ENCODE measurements at regions not wholly inside any gene's neighbourhood (a gene's known extent, or its start where the extent isn't known, plus 50 kb on each side); places are given as distances from the start of the nearest gene placed in this dataset.

DNA sequence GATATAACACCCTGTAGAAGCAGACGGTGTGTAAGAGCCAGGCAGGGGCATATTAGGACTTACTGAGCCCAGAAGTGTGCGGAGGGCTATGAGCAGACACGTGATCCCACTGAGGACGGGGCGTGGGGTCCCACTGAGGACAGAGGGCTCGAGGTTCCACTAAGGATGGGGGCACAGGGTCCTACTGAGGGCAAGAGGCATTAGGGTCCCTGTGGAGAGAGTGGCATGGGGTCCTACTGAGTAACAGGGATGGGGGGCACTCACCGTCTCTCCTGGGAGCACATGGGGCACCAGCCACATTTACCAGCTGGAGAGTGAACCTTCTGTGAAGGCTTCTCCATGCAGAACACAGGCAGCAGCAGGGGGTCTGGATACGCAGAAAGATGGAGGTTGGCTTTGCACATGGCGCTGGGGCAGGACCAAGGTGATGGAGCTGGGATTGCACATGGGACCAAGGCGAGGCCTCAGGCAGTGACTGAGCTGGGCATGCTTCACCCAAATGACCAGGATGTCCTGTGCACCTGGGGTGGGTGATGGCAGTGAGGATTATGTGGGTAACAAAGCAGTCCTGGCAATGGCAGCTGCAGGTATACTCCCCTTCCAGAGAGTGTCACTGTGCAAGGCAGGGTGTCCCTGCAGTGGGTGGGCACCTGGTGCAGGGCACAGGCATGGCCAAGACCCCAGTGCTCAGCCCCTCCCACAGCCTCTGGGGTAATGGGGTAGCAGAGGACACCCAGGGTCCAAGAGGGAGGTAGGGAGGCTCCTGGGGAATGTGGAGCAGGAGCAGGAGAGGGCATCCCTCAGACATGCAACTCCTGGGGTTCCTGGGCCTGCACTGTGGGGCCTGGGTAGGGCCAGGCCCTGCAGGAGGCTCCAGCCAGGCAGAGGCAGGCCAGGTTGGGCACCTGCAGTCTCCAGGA lies 278.1 kb downstream of the TCERG1L start:
- TF ChIP-seq, protein P1, sequence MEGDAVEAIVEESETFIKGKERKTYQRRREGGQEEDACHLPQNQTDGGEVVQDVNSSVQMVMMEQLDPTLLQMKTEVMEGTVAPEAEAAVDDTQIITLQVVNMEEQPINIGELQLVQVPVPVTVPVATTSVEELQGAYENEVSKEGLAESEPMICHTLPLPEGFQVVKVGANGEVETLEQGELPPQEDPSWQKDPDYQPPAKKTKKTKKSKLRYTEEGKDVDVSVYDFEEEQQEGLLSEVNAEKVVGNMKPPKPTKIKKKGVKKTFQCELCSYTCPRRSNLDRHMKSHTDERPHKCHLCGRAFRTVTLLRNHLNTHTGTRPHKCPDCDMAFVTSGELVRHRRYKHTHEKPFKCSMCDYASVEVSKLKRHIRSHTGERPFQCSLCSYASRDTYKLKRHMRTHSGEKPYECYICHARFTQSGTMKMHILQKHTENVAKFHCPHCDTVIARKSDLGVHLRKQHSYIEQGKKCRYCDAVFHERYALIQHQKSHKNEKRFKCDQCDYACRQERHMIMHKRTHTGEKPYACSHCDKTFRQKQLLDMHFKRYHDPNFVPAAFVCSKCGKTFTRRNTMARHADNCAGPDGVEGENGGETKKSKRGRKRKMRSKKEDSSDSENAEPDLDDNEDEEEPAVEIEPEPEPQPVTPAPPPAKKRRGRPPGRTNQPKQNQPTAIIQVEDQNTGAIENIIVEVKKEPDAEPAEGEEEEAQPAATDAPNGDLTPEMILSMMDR (IDR thresholded peaks at IDR 0.05; ENCODE audit: low read length) = no peak
- no peak for TF ChIP-seq EZH2 (IDR thresholded peaks at IDR 0.05; ENCODE audit: borderline replicate concordance, low read length)
